GM12878 (cell line): ENCODE measurements at regions not wholly inside any gene's neighbourhood (a gene's known extent, or its start where the extent isn't known, plus 50 kb on each side); places are given as distances from the start of the nearest gene placed in this dataset.

Experiments used
- ATAC-seq: fragments of 200-7000 bp; cut with Tn5 transposase; 3 replicates; pipeline ENCODE4 v1.9.1; 2020; ENCODE audit warnings: mild to moderate bottlenecking, moderate library complexity
- BruUV-seq: library from RNA; stranded (reverse); fragments of 400-500 nt; replicated peaks from 2 replicates; lab custom pipeline; 2021; lab: Mats Ljungman, UMichigan
- CTCF ChIA-PET: fragments of 300-600 bp; sonication (Branson Sonifier 250); formaldehyde crosslinking; extraction: SDS; loops from one replicate; lab custom pipeline; 2021; ENCODE audit warnings: inconsistent platforms; lab: Yijun Ruan, JAX
- POLR2A ChIA-PET: fragments of 350-600 bp; formaldehyde crosslinking; extraction: SDS; loops from one replicate; lab custom pipeline; 2021; ENCODE audit warnings: inconsistent platforms; lab: Charles Lee
- RAD21 ChIA-PET: fragments of 300-600 bp; sonication (Branson Sonifier 250); formaldehyde crosslinking; loops from one replicate; lab custom pipeline; 2023; ENCODE audit warnings: antibody characterized with exemption; ENCODE audit not compliant: unreplicated experiment; lab: Charles Lee
- SMC1A ChIA-PET: fragments of 300-600 bp; sonication (Branson Sonifier 250); formaldehyde crosslinking; loops from one replicate; lab custom pipeline; 2023; ENCODE audit not compliant: unreplicated experiment, uncharacterized antibody; lab: Charles Lee
- DNase-seq: peaks from one replicate; pipeline ENCODE4 v3.0.0-alpha.2; 2011; ENCODE audit warnings: low read depth, low spot score
- FAIRE-seq: peaks from 3 replicates; lab custom pipeline; 2011; peaks lifted over from hg19 to GRCh38; lab: Jason Lieb, UNC
- H2AFZ ChIP-seq: 2 replicates; pipeline ENCODE4 v1.6.0; 2011; ENCODE audit warnings: low read depth, low read length, control low read depth; ENCODE audit not compliant: control insufficient read depth
- H3K27ac ChIP-seq: 2 replicates; pipeline ENCODE4 v1.5.1; 2011; ENCODE audit warnings: control low read depth; ENCODE audit not compliant: control insufficient read depth, insufficient read depth
- H3K27me3 ChIP-seq, 2 experiments: replicated peaks in 1 of 2; 2 replicates each; pipeline versions ENCODE4 v1.6.0 to v1.6.1; 2011; ENCODE audit warnings: low read length in 1 of 2; ENCODE audit not compliant: control insufficient read depth in 2 of 2, insufficient read depth in 2 of 2
- H3K36me3 ChIP-seq, 2 experiments: 2 replicates each; pipeline ENCODE4 v1.5.1; 2011; ENCODE audit warnings: low read length in 1 of 2; ENCODE audit not compliant: control insufficient read depth in 2 of 2, insufficient read depth in 2 of 2
- H3K4me1 ChIP-seq: 2 replicates; pipeline ENCODE4 v1.6.1; 2011; ENCODE audit warnings: mild to moderate bottlenecking, low read length, moderate library complexity, mixed read lengths; ENCODE audit not compliant: control insufficient read depth, insufficient read depth
- H3K4me2 ChIP-seq: 2 replicates; pipeline ENCODE4 v1.6.0; 2011; ENCODE audit warnings: control low read depth; ENCODE audit not compliant: control insufficient read depth, insufficient read depth
- H3K4me3 ChIP-seq: fragments of 200-600 bp; sonication (generic); 2 replicates; pipeline ENCODE4 v1.5.1; 2016
- H3K79me2 ChIP-seq: 2 replicates; pipeline ENCODE4 v1.6.0; 2011; ENCODE audit warnings: low read length; ENCODE audit not compliant: control insufficient read depth, insufficient read depth
- H3K9ac ChIP-seq: 2 replicates; pipeline ENCODE4 v1.8.0; 2011; ENCODE audit warnings: low read length, control low read depth, mixed read lengths; ENCODE audit not compliant: control insufficient read depth, insufficient read depth
- H3K9me3 ChIP-seq: replicated peaks from 3 replicates; pipeline ENCODE4 v1.5.1; 2011; ENCODE audit warnings: mild to moderate bottlenecking, low read length; ENCODE audit not compliant: control insufficient read depth, insufficient read depth
- H4K20me1 ChIP-seq: 2 replicates; pipeline ENCODE4 v1.6.0; 2011; ENCODE audit not compliant: control insufficient read depth, insufficient read depth
- CREM ChIP-seq: IDR thresholded peaks from 2 replicates; pipeline ENCODE4 v1.6.1; 2014; ENCODE audit warnings: antibody characterized with exemption, low read depth
- IKZF2 ChIP-seq, 2 experiments: fragments of 450-650 bp; IDR thresholded peaks; 2 replicates each; pipeline ENCODE4 v1.6.1; 2017; ENCODE audit warnings: mild to moderate bottlenecking in 2 of 2, moderate library complexity in 2 of 2
- JUNB ChIP-seq: IDR thresholded peaks from 2 replicates; pipeline ENCODE4 v1.6.1; 2016; ENCODE audit warnings: antibody characterized with exemption, mild to moderate bottlenecking
- KDM1A ChIP-seq: fragments of 200-600 bp; sonication (generic); IDR thresholded peaks from 2 replicates; pipeline ENCODE4 v1.6.1; 2016; ENCODE audit warnings: borderline replicate concordance
- LARP7 ChIP-seq: fragments of 450-650 bp; IDR thresholded peaks from 2 replicates; pipeline ENCODE4 v1.6.1; 2017; ENCODE audit warnings: mild to moderate bottlenecking
- NFXL1 ChIP-seq: fragments of 450-650 bp; IDR thresholded peaks from 2 replicates; pipeline ENCODE4 v1.6.1; 2017; ENCODE audit warnings: antibody characterized with exemption, mild to moderate bottlenecking, borderline replicate concordance
- POLR2AphosphoS2 ChIP-seq: IDR thresholded peaks from 2 replicates; pipeline ENCODE4 v1.6.1; 2011; ENCODE audit warnings: low read depth, mild to moderate bottlenecking, low read length, improper control_type of control experiment, moderate library complexity
- POLR2AphosphoS5 ChIP-seq: IDR thresholded peaks from 2 replicates; pipeline ENCODE4 v1.6.1; 2011; ENCODE audit warnings: mild to moderate bottlenecking, low read length, inconsistent platforms
- RELA ChIP-seq: fragments of 450-650 bp; IDR thresholded peaks from 2 replicates; pipeline ENCODE4 v1.8.0; 2014; ENCODE audit warnings: borderline replicate concordance; ENCODE audit not compliant: partially characterized antibody
- SRF ChIP-seq, 2 experiments: IDR thresholded peaks; 2 replicates each; pipeline ENCODE4 v1.6.1; 2011; ENCODE audit warnings: low read depth in 2 of 2, low read length in 2 of 2, mild to moderate bottlenecking in 1 of 2, moderate library complexity in 1 of 2
- ZSCAN29 ChIP-seq: fragments of 450-650 bp; IDR thresholded peaks from 2 replicates; pipeline ENCODE4 v1.6.1; 2017; ENCODE audit warnings: mild to moderate bottlenecking, moderate library complexity
- WGBS: methylation state at CpG from one replicate; pipeline ENCODE4 v1.1.6; 2016; ENCODE audit warnings: low lambda C conversion rate; ENCODE audit not compliant: insufficient replicate concordance, insufficient coverage; ENCODE audit errors: missing lambda C conversion rate; 5-methylcytosine and 5-hydroxymethylcytosine counted together
- in situ Hi-C: fragments of 300-500 bp; cut with MboI; formaldehyde crosslinking; loops from 9 replicates; pipeline ENCODE4 v1.14.3; 2018; ENCODE audit warnings: mixed read lengths
- intact Hi-C: fragments of 100-400 bp; cut with micrococcal nuclease; formaldehyde crosslinking; loops from one replicate; pipeline ENCODE4 v1.14.2; 2022; ENCODE audit not compliant: unreplicated experiment
- TF ChIP-seq, protein P1 (sequence below): fragments of 450-650 bp; IDR thresholded peaks from 2 replicates; pipeline ENCODE4 v1.6.1; 2016; ENCODE audit warnings: mild to moderate bottlenecking

DNA sequence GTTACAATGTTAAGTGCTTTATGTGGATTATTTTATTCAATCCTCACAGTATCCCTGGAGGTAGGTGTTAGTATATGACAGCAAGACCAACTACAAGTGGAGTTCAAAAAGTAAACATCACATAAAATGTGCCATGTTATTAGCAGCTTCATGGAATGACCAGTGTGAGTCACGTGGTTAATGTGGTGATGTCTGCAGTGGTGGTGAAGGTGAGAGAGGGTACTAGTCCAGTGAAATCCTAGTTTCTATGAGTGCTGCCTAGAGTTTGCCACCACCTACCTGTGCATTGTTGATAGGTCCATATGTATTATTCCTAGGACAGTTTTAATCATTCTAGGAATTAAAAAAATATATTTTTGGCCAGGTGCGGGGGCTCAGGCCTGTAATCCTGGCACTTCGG is 865.2 kb upstream of the DDX18 start:
- no peaks in the 10 kb centered on the region for H3K9me3 ChIP-seq
- no peak for TF ChIP-seq IKZF2 (IDR thresholded peaks at IDR 0.05)
- no peak for TF ChIP-seq POLR2AphosphoS5
- no peak for TF ChIP-seq CREM
- TF ChIP-seq LARP7, result no peak
- TF ChIP-seq SRF (IDR thresholded peaks at IDR 0.05; ENCODE audit: low read depth in 2 of 2, low read length in 2 of 2), result no peak
- no peak for TF ChIP-seq NFXL1
- TF ChIP-seq, protein P1, sequence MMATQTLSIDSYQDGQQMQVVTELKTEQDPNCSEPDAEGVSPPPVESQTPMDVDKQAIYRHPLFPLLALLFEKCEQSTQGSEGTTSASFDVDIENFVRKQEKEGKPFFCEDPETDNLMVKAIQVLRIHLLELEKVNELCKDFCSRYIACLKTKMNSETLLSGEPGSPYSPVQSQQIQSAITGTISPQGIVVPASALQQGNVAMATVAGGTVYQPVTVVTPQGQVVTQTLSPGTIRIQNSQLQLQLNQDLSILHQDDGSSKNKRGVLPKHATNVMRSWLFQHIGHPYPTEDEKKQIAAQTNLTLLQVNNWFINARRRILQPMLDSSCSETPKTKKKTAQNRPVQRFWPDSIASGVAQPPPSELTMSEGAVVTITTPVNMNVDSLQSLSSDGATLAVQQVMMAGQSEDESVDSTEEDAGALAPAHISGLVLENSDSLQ, result no peak
- no peak for TF ChIP-seq ZSCAN29
- TF ChIP-seq RELA, result no peak
- no peak for TF ChIP-seq POLR2AphosphoS2
- TF ChIP-seq KDM1A, result no peak
- no peak for TF ChIP-seq JUNB
- H3K27me3 ChIP-seq, result no peaks in the 10 kb centered on the region
- H3K36me3 ChIP-seq, result no peaks in the 10 kb centered on the region
- 58% methylated on average over 3 of the region's 3 CpGs for whole genome bisulfite sequencing
- ATAC-seq (no peak), FAIRE-seq (no peak), DNase-seq (no peak)
- SMC1A ChIA-PET, result no interaction called here
- intact Hi-C loops, result no loop called here
- no peak overlapping the region for H3K4me2 ChIP-seq
- no peak overlapping the region for H3K4me3 ChIP-seq
- no peaks in the 10 kb centered on the region for H3K79me2 ChIP-seq
- no peaks in the 10 kb centered on the region for H4K20me1 ChIP-seq
- RAD21 ChIA-PET, result no interaction called here
- CTCF ChIA-PET, result no interaction called here
- BruUV-seq, result no TSS peak
- POLR2A ChIA-PET, result no interaction called here
- no peaks in the 10 kb centered on the region for H3K4me1 ChIP-seq
- H2AFZ ChIP-seq, result no peak overlapping the region
- H3K9ac ChIP-seq, result no peak overlapping the region
- no peak overlapping the region for H3K27ac ChIP-seq
- in situ Hi-C loops, result no loop called here
